ENCODE measurements at regions not wholly inside any gene's neighbourhood (a gene's known extent, or its start where the extent isn't known, plus 50 kb on each side); places are given as distances from the start of the nearest gene placed in this dataset.

GRCh38 chrX:122622795-122623194 lies 561.3 kb upstream of the GRIA3 start:
- TF ChIP-seq, protein P1, sequence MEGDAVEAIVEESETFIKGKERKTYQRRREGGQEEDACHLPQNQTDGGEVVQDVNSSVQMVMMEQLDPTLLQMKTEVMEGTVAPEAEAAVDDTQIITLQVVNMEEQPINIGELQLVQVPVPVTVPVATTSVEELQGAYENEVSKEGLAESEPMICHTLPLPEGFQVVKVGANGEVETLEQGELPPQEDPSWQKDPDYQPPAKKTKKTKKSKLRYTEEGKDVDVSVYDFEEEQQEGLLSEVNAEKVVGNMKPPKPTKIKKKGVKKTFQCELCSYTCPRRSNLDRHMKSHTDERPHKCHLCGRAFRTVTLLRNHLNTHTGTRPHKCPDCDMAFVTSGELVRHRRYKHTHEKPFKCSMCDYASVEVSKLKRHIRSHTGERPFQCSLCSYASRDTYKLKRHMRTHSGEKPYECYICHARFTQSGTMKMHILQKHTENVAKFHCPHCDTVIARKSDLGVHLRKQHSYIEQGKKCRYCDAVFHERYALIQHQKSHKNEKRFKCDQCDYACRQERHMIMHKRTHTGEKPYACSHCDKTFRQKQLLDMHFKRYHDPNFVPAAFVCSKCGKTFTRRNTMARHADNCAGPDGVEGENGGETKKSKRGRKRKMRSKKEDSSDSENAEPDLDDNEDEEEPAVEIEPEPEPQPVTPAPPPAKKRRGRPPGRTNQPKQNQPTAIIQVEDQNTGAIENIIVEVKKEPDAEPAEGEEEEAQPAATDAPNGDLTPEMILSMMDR (IDR thresholded peaks at IDR 0.05; ENCODE audit: low read length): no peak
- no peak for TF ChIP-seq EZH2 (optimal IDR thresholded peaks at IDR 0.05; ENCODE audit: low read depth, low read length)
